Right hindlimb (tissue), 1 donor: ENCODE measurements at regions not wholly inside any gene's neighbourhood (a gene's known extent, or its start where the extent isn't known, plus 50 kb on each side); places are given as distances from the start of the nearest gene placed in this dataset.

Experiments used
- DNase-seq: peaks from one replicate; pipeline ENCODE4 v3.0.0-alpha.2; 2018

DNA sequence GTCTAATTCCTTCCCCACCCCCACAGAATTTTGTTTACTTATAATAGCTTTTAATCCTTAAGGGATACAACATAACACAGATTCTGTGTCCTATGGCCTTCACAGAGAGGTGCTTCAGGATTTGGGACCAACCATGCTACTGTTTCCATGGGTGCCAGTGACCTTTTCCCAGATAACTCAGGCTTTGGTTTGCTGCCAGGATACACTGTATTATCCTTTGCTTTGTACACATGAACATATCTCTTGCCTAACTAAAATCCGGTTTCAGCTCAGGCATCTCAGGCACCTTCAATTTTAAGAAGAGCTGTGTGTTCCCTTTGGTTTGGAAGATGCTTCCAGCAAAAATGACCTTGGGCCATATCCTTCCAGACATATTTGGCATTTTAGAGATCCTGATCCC lies 428.4 kb upstream of the CDH5 start:
- DNase-seq = no peak

GRCh38 chr16:65937455-65937854 lies 429.0 kb upstream of the CDH5 start:
- no peak for DNase-seq

- DNase-seq = no peak
Measured at GRCh38 chr16:65936096-65936495, 430.4 kb upstream of the CDH5 start.

- DNase-seq = no peak
Measured at GRCh38 chr16:65934443-65934842, 432.0 kb upstream of the CDH5 start.

- DNase-seq = no peak
Measured at GRCh38 chr16:65933703-65934102, 432.8 kb upstream of the CDH5 start.

GRCh38 chr16:65932350-65933072 lies 434.0 kb upstream of the CDH5 start:
- DNase-seq = no peak

DNA sequence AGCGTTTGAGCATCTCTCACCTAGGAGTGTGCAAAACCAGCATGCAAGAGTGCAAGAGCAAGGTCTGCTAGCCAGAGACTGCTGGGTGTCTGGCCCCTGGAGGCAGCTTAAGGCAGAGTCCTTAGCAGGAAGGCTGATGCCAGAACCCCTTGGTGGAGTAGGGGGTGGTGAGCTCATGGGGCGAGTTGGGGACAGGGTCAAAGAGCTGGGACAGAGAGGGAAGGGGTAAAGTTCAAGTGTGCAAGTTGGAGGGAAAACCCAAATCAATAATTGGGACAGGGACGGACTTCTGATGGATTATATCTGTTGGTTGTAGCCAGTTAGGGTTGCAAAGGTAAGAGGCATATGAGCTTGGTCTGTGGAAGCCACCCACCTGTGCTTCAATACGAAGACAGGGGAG lies 443.6 kb upstream of the CDH5 start:
- DNase-seq = no peak

GRCh38 chr16:65919986-65920376 lies 446.5 kb upstream of the CDH5 start:
- DNase-seq = no peak

DNA sequence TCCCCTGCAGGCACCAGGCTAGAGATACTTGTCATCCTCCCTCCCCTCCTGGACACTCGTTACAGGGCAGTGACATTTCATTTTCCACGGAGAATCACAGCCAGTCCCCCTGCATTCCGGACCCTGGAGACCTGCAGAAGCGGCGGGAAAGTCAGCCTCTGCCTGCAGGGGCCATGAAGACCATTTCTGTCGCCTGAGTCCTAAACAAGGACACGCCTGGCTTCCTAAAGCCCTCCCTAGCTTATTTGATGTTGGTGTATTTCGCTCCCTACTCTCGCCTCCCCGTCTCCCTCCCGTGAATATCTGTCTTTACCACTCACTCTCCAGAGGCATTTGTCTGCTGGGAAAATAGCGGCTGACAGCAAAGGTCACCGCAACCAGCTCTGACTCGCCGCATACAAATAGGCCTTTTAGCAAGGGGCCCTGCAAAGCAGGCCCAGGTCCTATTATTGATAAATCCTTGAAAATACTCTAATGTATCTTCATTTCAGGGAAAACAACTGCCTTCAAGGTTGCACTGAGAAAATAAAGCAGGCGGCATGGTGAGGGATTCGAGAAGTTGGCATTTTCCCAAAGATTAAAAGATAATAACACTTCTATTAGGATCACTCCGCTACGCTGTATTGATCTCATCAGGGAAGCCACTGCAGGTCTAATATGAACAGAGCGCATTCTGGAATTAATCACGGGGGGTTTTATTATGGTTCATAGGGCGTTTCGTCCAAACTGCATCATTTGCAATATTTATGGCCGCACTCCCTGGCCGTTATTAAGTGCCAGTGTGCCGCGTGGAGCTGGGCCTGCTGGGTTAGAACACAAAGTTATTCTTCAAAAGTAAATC lies 447.1 kb upstream of the CDH5 start:
- DNase-seq = no peak

DNA sequence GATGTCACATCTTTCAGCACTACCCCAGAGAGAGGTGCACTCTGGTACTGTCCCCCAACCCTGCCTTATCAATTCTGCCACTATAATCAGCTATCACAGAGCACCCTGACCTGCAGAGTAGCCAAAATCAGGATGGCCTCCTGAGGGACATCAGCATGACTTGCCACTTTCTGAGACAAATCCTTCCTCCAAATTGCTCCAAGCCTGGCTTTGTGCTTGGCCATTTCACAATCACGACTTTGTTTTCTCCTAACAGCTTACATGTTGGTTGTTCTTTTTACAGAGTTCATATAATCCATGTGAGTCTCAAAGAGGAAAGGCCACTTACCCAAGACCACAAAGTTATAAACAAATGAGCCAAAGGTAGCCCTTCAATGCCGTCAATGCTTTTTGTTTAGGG lies 449.0 kb upstream of the CDH5 start:
- no peak for DNase-seq

- DNase-seq = no peak
Measured at GRCh38 chr16:65916995-65917394, 449.5 kb upstream of the CDH5 start.

DNA sequence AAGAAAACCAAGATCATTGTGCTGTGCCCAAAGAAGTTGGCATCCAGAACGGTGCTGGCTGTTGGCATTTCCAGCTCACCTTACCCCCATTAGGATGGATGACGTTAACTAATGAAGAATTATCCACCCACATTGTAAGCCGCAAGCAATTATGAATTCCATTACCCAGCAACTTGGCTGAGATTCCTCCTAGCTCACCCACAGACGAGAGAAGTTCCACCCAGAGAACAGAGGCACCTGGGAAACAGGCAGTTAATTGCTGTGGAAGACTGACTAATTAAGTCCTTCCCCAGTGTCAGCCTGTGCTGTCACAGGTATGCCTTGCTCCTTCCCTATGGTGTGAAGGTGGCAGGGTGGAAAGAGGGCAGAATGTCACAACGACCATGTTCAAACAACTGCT lies 456.2 kb upstream of the CDH5 start:
- DNase-seq = no peak

DNA sequence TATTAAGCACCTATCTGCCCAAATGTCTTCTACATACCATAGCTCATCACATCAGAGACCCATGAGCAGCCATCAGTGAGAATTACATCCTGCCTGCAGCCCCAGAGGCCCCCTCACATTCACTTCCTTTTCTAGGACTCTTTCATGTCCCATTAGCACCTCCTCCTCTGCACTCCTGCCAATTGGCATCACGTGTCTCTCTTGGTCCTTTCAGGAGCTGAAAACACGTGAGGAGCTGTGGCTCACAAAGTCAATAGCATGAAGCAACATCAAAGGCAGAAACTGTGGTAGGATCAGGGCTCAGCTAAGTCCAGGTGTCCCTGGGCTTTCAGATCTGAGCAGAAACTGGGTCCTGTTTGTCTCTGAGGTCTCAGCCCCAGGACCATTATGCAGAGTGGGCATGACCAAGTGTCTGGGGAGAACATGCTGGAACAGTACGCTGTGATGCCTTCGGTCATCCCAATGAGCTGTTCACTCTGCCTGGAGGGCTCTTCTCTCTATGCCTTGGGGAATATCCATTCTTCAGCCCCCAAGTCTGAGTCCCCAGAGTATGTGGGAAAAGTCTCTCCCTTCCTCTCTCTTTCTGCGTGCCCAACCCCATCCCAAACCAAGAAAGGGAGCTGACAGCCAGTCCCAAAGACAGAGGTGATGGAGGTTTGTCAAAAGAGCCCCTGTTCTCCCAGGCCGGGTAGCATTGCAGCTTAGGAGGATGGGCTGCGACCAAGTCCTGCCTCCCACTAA lies 457.0 kb upstream of the CDH5 start:
- no peak for DNase-seq

GRCh38 chr16:65908568-65908967 lies 457.9 kb upstream of the CDH5 start:
- DNase-seq = no peak

- no peak for DNase-seq
Measured at GRCh38 chr16:65905331-65905730, 461.2 kb upstream of the CDH5 start.

GRCh38 chr16:65896448-65897153 lies 469.9 kb upstream of the CDH5 start:
- DNase-seq = no peak

DNA sequence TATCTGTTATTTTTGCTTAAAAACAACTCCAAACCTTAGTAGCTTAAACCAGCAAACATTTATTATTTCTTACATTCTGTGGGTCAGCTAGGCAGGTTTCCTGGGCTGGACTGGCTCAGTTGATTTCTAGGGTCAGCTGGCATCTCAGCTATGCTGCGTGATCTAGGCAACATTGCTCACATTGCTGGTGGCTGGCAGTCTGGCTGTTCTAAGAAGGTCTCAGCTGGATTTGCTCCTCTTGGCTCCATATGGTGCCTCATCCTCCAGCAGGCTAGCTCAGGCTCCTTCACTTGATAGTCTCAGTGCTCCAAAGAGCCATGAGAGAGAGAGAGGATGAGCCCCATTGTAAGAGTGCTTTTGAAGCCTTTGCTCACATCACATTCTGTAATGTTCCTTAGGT lies 470.6 kb upstream of the CDH5 start:
- DNase-seq = no peak

DNA sequence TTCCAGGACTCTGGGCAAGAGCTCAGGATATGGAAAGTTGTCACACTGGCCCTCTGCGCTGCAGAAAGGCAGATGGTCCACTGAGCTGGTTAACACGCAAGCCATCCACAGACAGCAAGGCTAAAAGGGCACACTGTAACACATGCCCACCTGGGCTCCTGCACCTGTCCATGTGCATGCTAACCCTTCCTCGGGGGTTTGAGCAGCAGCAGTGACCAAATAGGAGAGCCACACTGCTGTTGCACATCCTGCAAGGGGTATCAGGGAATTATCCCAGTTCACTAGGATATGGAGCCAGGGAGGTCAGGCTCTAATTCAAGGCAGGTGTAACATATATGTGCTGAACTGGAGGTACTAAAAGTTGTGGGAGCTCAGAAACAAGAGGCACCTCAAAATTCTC lies 471.0 kb upstream of the CDH5 start:
- DNase-seq = no peak

GRCh38 chr16:65890203-65890602 lies 476.3 kb upstream of the CDH5 start:
- DNase-seq = no peak

GRCh38 chr16:65889533-65889966 lies 476.9 kb upstream of the CDH5 start:
- no peak for DNase-seq

DNA sequence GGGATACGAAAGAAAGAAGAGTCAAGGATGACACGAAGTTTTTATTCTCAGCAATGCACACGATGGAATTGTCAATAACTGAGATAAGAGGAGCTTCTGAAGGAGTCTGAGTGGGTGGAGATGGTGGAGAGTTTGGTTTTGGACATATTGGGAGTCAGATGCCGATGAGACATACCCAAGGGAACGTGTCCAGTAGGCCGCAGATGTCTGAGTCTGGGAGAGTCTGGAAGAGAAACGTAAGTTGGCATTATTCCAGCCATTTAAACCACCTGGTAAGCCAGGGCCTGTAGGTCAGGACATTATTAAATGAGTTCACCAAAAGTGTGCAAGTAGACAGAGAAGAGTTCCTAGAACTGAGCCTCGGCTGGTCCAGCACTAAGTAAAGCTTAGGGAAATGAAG lies 478.3 kb upstream of the CDH5 start:
- no peak for DNase-seq

- no peak for DNase-seq
Measured at GRCh38 chr16:65884018-65884417, 482.5 kb upstream of the CDH5 start.

- DNase-seq = no peak
Measured at GRCh38 chr16:65878347-65878746, 488.1 kb upstream of the CDH5 start.
